ENCODE measurements at regions not wholly inside any gene's neighbourhood (a gene's known extent, or its start where the extent isn't known, plus 50 kb on each side); places are given as distances from the start of the nearest gene placed in this dataset.
"Not testable (repeated sequence)": the region's sequence is repeated elsewhere in the genome, so short reads cannot be mapped to it uniquely, and the experiment has no call there.

- no peak for DNase-seq
- no peaks in the 10 kb centered on the region for H3K36me3 ChIP-seq
- H3K27ac ChIP-seq: no peak overlapping the region
- H3K4me3 ChIP-seq: no peak overlapping the region
- H3K27me3 ChIP-seq: no peaks in the 10 kb centered on the region
- no peaks in the 10 kb centered on the region for H3K9me3 ChIP-seq
- TF ChIP-seq POLR2A (IDR thresholded peaks at IDR 0.05) (no peak), CTCF (IDR thresholded peaks at IDR 0.05) (no peak)
- H3K4me1 ChIP-seq: no peaks in the 10 kb centered on the region
These were observed 414.8 kb downstream of the RMST start for GRCh38 chr12:97877404-97877803.

GRCh38 chr12:97886511-97887176 lies 424.0 kb downstream of the RMST start:
- Histone ChIP-seq H3K9me3 (no peaks in the 10 kb centered on the region), H3K27ac (no peak overlapping the region), H3K27me3 (no peaks in the 10 kb centered on the region), H3K36me3 (no peaks in the 10 kb centered on the region), H3K4me3 (no peak overlapping the region), H3K4me1 (no peaks in the 10 kb centered on the region)
- no peak for DNase-seq
- TF ChIP-seq CTCF (IDR thresholded peaks at IDR 0.05) (no peak), POLR2A (IDR thresholded peaks at IDR 0.05) (no peak)

- H3K9me3 ChIP-seq, H3K4me1 ChIP-seq, H3K4me3 ChIP-seq, H3K27me3 ChIP-seq, DNase-seq, H3K27ac ChIP-seq, H3K36me3 ChIP-seq: not testable (repeated sequence)
These were observed 435.3 kb downstream of the RMST start for GRCh38 chr12:97897881-97898280.

GRCh38 chr12:97899529-97899928 lies 436.9 kb downstream of the RMST start:
- H3K36me3 ChIP-seq: no peaks in the 10 kb centered on the region
- H3K4me3 ChIP-seq: no peak overlapping the region
- no peaks in the 10 kb centered on the region for H3K27me3 ChIP-seq
- H3K27ac ChIP-seq: no peak overlapping the region
- H3K9me3 ChIP-seq: no peaks in the 10 kb centered on the region
- no peak for DNase-seq
- TF ChIP-seq POLR2A (IDR thresholded peaks at IDR 0.05) (no peak), CTCF (IDR thresholded peaks at IDR 0.05) (no peak)
- H3K4me1 ChIP-seq: no peaks in the 10 kb centered on the region

- Histone ChIP-seq H3K4me1 (no peaks in the 10 kb centered on the region), H3K36me3 (no peaks in the 10 kb centered on the region), H3K4me3 (no peak overlapping the region), H3K27me3 (no peaks in the 10 kb centered on the region), H3K9me3 (no peaks in the 10 kb centered on the region), H3K27ac (no peak overlapping the region)
- TF ChIP-seq POLR2A (IDR thresholded peaks at IDR 0.05): no peak
- no peak for TF ChIP-seq CTCF (IDR thresholded peaks at IDR 0.05)
- DNase-seq: no peak
These were observed 437.4 kb downstream of the RMST start for GRCh38 chr12:97899956-97900355.

- H3K4me1 ChIP-seq: no peaks in the 10 kb centered on the region
- H3K27me3 ChIP-seq: no peaks in the 10 kb centered on the region
- no peaks in the 10 kb centered on the region for H3K9me3 ChIP-seq
- no peak for DNase-seq
- no peak overlapping the region for H3K4me3 ChIP-seq
- H3K36me3 ChIP-seq: no peaks in the 10 kb centered on the region
- no peak overlapping the region for H3K27ac ChIP-seq
- TF ChIP-seq CTCF (IDR thresholded peaks at IDR 0.05): no peak
- TF ChIP-seq POLR2A (IDR thresholded peaks at IDR 0.05): no peak
These were observed 440.8 kb downstream of the RMST start for GRCh38 chr12:97903356-97903755.

All from Peyer's patch (tissue), 4 donors.